ENCODE measurements at regions not wholly inside any gene's neighbourhood (a gene's known extent, or its start where the extent isn't known, plus 50 kb on each side); places are given as distances from the start of the nearest gene placed in this dataset.

GRCh38 chr16:81164958-81165357, 68.8 kb upstream of the GCSH start:
- Histone ChIP-seq H3K27ac (ENCODE audit: low read depth) (no peak overlapping the region), H3K4me3 (no peak overlapping the region), H3K4me1 (ENCODE audit: insufficient read depth) (no peaks in the 10 kb centered on the region), H3K27me3 (ENCODE audit: insufficient read depth) (no peaks in the 10 kb centered on the region), H4K20me1 (replicated peaks; ENCODE audit: insufficient read depth) (no peaks in the 10 kb centered on the region), H2AFZ (no peak overlapping the region), H3K36me3 (ENCODE audit: insufficient read depth) (no peaks in the 10 kb centered on the region), H3K9me2 (ENCODE audit: insufficient read depth) (no peaks in the 10 kb centered on the region), H3K79me2 (replicated peaks; ENCODE audit: insufficient read depth) (no peaks in the 10 kb centered on the region), H3F3A (replicated peaks; ENCODE audit: low read depth) (no peaks in the 10 kb centered on the region), H3K4me2 (no peak overlapping the region)
- DNase-seq (ENCODE audit: low spot score), result no peak
- H3K27ac Mint-ChIP-seq, result no peak overlapping the region
- no peak for ATAC-seq
- TF ChIP-seq ETS1 (IDR thresholded peaks at IDR 0.05), result no peak
- no peak for TF ChIP-seq STAT1 (IDR thresholded peaks at IDR 0.05; ENCODE audit: unreplicated experiment)
- TF ChIP-seq EZH2phosphoT487 (IDR thresholded peaks at IDR 0.05; ENCODE audit: unreplicated experiment), result no peak
- TF ChIP-seq CREB1 (CRISPR knock-in tag; IDR thresholded peaks at IDR 0.05; ENCODE audit: low read depth), result no peak
- no peak for TF ChIP-seq POLR2AphosphoS5 (IDR thresholded peaks at IDR 0.05; ENCODE audit: low read depth)
- no peak for TF ChIP-seq ZNF462 (CRISPR knock-in tag; IDR thresholded peaks at IDR 0.05)
- no peak for TF ChIP-seq ZNF331 (CRISPR knock-in tag; IDR thresholded peaks at IDR 0.05; ENCODE audit: low read depth)
- no peak for TF ChIP-seq ZNF114 (CRISPR knock-in tag; IDR thresholded peaks at IDR 0.05)
- no peak for TF ChIP-seq JUNB (IDR thresholded peaks at IDR 0.05; ENCODE audit: unreplicated experiment)
- no peak for TF ChIP-seq CTCF (conservative IDR thresholded peaks at IDR 0.05; ENCODE audit: low read depth in 2 of 2)
- no peak for TF ChIP-seq NANOG (IDR thresholded peaks at IDR 0.05; ENCODE audit: borderline replicate concordance)
- no peak for TF ChIP-seq EZH2 (IDR thresholded peaks at IDR 0.05; ENCODE audit: low read depth, unreplicated experiment)
- TF ChIP-seq REST (IDR thresholded peaks at IDR 0.05; ENCODE audit: unreplicated experiment), result no peak
- H3K4me3 Mint-ChIP-seq, result no peak overlapping the region
- peaks cover 4% of the 10 kb centered on the region; the same call in 2 of the 3 replicates for H3K9me3 Mint-ChIP-seq
- peaks cover 15% of the 10 kb centered on the region for H3K27me3 Mint-ChIP-seq (ENCODE audit: insufficient read depth, low read depth, poor library complexity)
- H3K36me3 Mint-ChIP-seq (ENCODE audit: low read depth), result no peaks in the 10 kb centered on the region
- no peaks in the 10 kb centered on the region for H3K4me1 Mint-ChIP-seq
